OCI-LY1 (cell line): ENCODE measurements at regions not wholly inside any gene's neighbourhood (a gene's known extent, or its start where the extent isn't known, plus 50 kb on each side); places are given as distances from the start of the nearest gene placed in this dataset.

ENCODE experiments used
- EZH2 ChIP-seq: fragments of 200-600 bp; sonication (generic), shearing (Covaris generic); IDR thresholded peaks from 2 replicates; pipeline ENCODE4 v1.8.0; 2017; ENCODE audit warnings: borderline replicate concordance, mixed run types, mild to moderate bottlenecking, antibody characterized with exemption, low read length, moderate library complexity, mixed read lengths
- TF ChIP-seq, protein P1 (sequence below): fragments of 200-600 bp; sonication (generic), shearing (Covaris generic); IDR thresholded peaks from 2 replicates; pipeline ENCODE4 v1.5.1; 2017; ENCODE audit warnings: mild to moderate bottlenecking, antibody characterized with exemption, low read length, moderate library complexity, mixed read lengths

DNA sequence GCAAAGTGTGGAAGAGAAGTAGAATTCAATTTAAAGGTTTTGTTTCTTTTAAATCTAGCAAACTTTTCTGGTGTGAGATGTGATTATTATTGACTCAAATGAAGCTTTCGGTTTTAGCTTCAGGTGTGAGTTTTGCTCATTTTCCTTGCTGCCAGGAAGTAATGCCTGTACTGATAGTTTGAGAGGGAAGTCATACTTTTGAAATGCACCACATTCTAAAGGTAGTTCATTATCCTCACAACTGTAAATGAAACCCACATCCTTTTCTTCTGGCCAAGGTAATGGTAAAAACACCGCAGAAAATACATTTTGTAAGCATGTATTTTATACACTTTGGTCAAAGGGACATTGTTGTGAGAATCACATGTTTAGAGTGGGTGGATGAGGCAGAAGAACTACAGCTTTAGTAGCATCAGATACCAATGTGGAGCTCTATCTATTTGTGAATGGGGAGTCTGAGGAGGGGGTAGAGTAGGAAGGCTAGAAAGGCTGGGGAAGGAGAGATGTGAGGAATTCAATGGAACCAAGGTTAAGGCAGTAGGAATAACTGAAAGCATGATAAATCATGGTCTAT is 167.0 kb upstream of the CDKN2B start:
- TF ChIP-seq, protein P1, sequence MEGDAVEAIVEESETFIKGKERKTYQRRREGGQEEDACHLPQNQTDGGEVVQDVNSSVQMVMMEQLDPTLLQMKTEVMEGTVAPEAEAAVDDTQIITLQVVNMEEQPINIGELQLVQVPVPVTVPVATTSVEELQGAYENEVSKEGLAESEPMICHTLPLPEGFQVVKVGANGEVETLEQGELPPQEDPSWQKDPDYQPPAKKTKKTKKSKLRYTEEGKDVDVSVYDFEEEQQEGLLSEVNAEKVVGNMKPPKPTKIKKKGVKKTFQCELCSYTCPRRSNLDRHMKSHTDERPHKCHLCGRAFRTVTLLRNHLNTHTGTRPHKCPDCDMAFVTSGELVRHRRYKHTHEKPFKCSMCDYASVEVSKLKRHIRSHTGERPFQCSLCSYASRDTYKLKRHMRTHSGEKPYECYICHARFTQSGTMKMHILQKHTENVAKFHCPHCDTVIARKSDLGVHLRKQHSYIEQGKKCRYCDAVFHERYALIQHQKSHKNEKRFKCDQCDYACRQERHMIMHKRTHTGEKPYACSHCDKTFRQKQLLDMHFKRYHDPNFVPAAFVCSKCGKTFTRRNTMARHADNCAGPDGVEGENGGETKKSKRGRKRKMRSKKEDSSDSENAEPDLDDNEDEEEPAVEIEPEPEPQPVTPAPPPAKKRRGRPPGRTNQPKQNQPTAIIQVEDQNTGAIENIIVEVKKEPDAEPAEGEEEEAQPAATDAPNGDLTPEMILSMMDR = no peak
- no peak for TF ChIP-seq EZH2
